Gastroesophageal sphincter (tissue), 4 donors: ENCODE measurements at regions not wholly inside any gene's neighbourhood (a gene's known extent, or its start where the extent isn't known, plus 50 kb on each side); places are given as distances from the start of the nearest gene placed in this dataset.

Experiments used
- ATAC-seq: fragments of 150-250 bp; one replicate; pipeline ENCODE4 v1.9.1; 2016; ENCODE audit warnings: mild to moderate bottlenecking, moderate library complexity
- H3K27ac ChIP-seq, 4 donors: fragments of 200-600 bp; sonication (generic) in 3 of 4; 1 replicate in 3 of 4; 2 replicates in 1 of 4; pipeline ENCODE4 v1.5.1; 2016 to 2019
- H3K27me3 ChIP-seq: fragments of 200-600 bp; sonication (generic); one replicate; pipeline ENCODE4 v1.5.1; 2019
- H3K36me3 ChIP-seq, 2 donors: fragments of 200-600 bp; sonication (generic); one replicate each; pipeline ENCODE4 v1.5.1; 2019; ENCODE audit warnings: control low read depth in 1 of 2
- H3K4me1 ChIP-seq, 3 donors: fragments of 200-600 bp; sonication (generic); 1 replicate in 2 of 3; 2 replicates in 1 of 3; pipeline ENCODE4 v1.5.1; 2016 to 2019; ENCODE audit warnings: control low read depth in 2 of 3
- H3K4me3 ChIP-seq, 2 donors: fragments of 200-600 bp; sonication (generic); one replicate each; pipeline ENCODE4 v1.5.1; 2019; ENCODE audit warnings: mild to moderate bottlenecking in 1 of 2, moderate library complexity in 1 of 2
- H3K9me3 ChIP-seq, 3 donors: fragments of 200-600 bp; sonication (generic); one replicate each; pipeline ENCODE4 v1.5.1; 2017 to 2019; ENCODE audit warnings: control low read depth in 2 of 3
- CTCF ChIP-seq, 4 experiments: fragments of 200-600 bp in 2 of 4; fragments of 450-650 bp in 2 of 4; sonication (generic) in 1 of 4; IDR thresholded peaks; one replicate each; pipeline ENCODE4 v1.5.1; 2017 to 2019; ENCODE audit warnings: antibody characterized with exemption in 4 of 4, mild to moderate bottlenecking in 2 of 4, moderate library complexity in 2 of 4
- EP300 ChIP-seq: sonication (generic); formaldehyde crosslinking; IDR thresholded peaks from one replicate; pipeline ENCODE4 v1.6.1; 2017; ENCODE audit warnings: antibody characterized with exemption, mild to moderate bottlenecking
- POLR2A ChIP-seq, 2 donors: fragments of 450-650 bp; IDR thresholded peaks; one replicate each; pipeline ENCODE4 v1.6.1; 2017; ENCODE audit warnings: antibody characterized with exemption in 2 of 2, mild to moderate bottlenecking in 2 of 2, moderate library complexity in 1 of 2
- POLR2AphosphoS5 ChIP-seq: sonication (generic); formaldehyde crosslinking; IDR thresholded peaks from one replicate; pipeline ENCODE4 v1.6.1; 2017; ENCODE audit warnings: antibody characterized with exemption
- WGBS, 2 donors: methylation state at CpG; one replicate each; pipeline ENCODE4 v1.1.5; 2018; ENCODE audit warnings: low coverage in 1 of 2; 5-methylcytosine and 5-hydroxymethylcytosine counted together

- no peak for ATAC-seq
- Histone ChIP-seq H3K4me3 (no peak overlapping the region), H3K9me3 (no peaks in the 10 kb centered on the region), H3K4me1 (peaks cover 0 to 24% (median 3%) of the 10 kb centered on the region in 3 donors), H3K27me3 (no peaks in the 10 kb centered on the region), H3K36me3 (no peaks in the 10 kb centered on the region), H3K27ac (no peak overlapping the region)
- TF ChIP-seq EP300, result no peak
- no peak for TF ChIP-seq POLR2A (IDR thresholded peaks at IDR 0.05)
- no peak for TF ChIP-seq CTCF (IDR thresholded peaks at IDR 0.05)
- TF ChIP-seq POLR2AphosphoS5, result no peak
- WGBS, 2 donors, result 93% methylated on average over 5 of the region's 5 CpGs
Observed at GRCh38 chr15:38075466-38075865, 141.0 kb downstream of the TMCO5A start.

GRCh38 chr15:38076786-38077185 lies 142.3 kb downstream of the TMCO5A start:
- Histone ChIP-seq H3K9me3 (no peaks in the 10 kb centered on the region), H3K4me3 (no peak overlapping the region)
- TF ChIP-seq CTCF (IDR thresholded peaks at IDR 0.05) (no peak), POLR2AphosphoS5 (no peak), POLR2A (IDR thresholded peaks at IDR 0.05) (no peak), EP300 (no peak)

GRCh38 chr15:38079236-38079635 lies 144.8 kb downstream of the TMCO5A start:
- Histone ChIP-seq H3K36me3 (no peaks in the 10 kb centered on the region), H3K27ac (no peak overlapping the region), H3K27me3 (no peaks in the 10 kb centered on the region), H3K9me3 (no peaks in the 10 kb centered on the region), H3K4me1 (no peaks in the 10 kb centered on the region), H3K4me3 (no peak overlapping the region)
- no peak for TF ChIP-seq POLR2AphosphoS5
- TF ChIP-seq EP300, result no peak
- TF ChIP-seq POLR2A (IDR thresholded peaks at IDR 0.05), result no peak
- no peak for TF ChIP-seq CTCF (IDR thresholded peaks at IDR 0.05)
- no peak for ATAC-seq
- WGBS, 2 donors, result 93 to 95% methylated on average over 5 of the region's 5 CpGs

More at GRCh38 chr15:38076786-38077185, 142.3 kb downstream of the TMCO5A start:
- no peak for ATAC-seq
- H3K36me3 ChIP-seq, result no peaks in the 10 kb centered on the region
- 70 to 82% methylated on average over 1 to 2 of the region's 10 CpGs for WGBS, 2 donors
- no peaks in the 10 kb centered on the region for H3K27me3 ChIP-seq
- H3K27ac ChIP-seq, result no peak overlapping the region
- H3K4me1 ChIP-seq, result peaks cover 0 to 20% (median 3%) of the 10 kb centered on the region in 3 donors

- H3K4me1 ChIP-seq, result peaks cover 0 to under 1% (median 0%) of the 10 kb centered on the region in 3 donors
- no peaks in the 10 kb centered on the region for H3K36me3 ChIP-seq
- no peak for TF ChIP-seq EP300
- TF ChIP-seq CTCF (IDR thresholded peaks at IDR 0.05), result no peak
- TF ChIP-seq POLR2A (IDR thresholded peaks at IDR 0.05), result no peak
- no peak for TF ChIP-seq POLR2AphosphoS5
- H3K27me3 ChIP-seq, result no peaks in the 10 kb centered on the region
- no peak for ATAC-seq
- H3K27ac ChIP-seq, result no peak overlapping the region
- WGBS, 2 donors, result 71 to 85% methylated on average over 3 of the region's 3 CpGs
- no peaks in the 10 kb centered on the region for H3K9me3 ChIP-seq
- H3K4me3 ChIP-seq, result no peak overlapping the region
Observed at GRCh38 chr15:38080651-38081275, 146.3 kb downstream of the TMCO5A start.

- H3K27ac ChIP-seq, result no peak overlapping the region
- no peak for TF ChIP-seq EP300
- no peak for TF ChIP-seq CTCF (IDR thresholded peaks at IDR 0.05)
- no peak for TF ChIP-seq POLR2AphosphoS5
- TF ChIP-seq POLR2A (IDR thresholded peaks at IDR 0.05), result no peak
- H3K9me3 ChIP-seq, result no peaks in the 10 kb centered on the region
- H3K4me3 ChIP-seq, result no peak overlapping the region
- no peak for ATAC-seq
- peaks cover 0 to 2% (median 0%) of the 10 kb centered on the region in 3 donors for H3K4me1 ChIP-seq
- H3K36me3 ChIP-seq, result no peaks in the 10 kb centered on the region
- H3K27me3 ChIP-seq, result no peaks in the 10 kb centered on the region
Observed at GRCh38 chr15:38084289-38084688, 149.8 kb downstream of the TMCO5A start.
